ENCODE measurements at regions not wholly inside any gene's neighbourhood (a gene's known extent, or its start where the extent isn't known, plus 50 kb on each side); places are given as distances from the start of the nearest gene placed in this dataset.

DNA sequence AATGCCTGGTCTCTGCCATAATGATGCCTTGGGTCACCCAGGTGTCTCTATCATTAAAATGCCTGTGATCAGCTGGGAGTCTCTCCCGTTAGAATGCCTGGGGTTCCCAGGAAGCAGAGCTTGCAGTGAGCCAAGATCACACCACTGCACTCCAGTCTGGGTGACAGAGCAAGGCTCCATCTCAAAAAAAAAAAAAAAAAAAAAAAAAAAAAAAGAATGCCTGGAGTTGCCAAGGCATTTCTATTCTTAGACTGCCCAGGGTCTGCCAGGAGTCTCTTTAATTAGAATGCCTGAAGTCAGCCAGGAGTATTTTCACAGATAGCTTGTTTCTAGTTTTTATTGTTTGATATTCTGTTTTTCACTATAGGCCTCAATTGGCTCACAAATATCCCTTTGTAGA, 1552.5 kb downstream of the UQCRFS1 start:
- Histone ChIP-seq H3K4me2 (no peak overlapping the region), H3K27ac (no peak overlapping the region), H3K9me3 (peaks cover 25% of the 10 kb centered on the region), H3K4me1 (no peaks in the 10 kb centered on the region), H3K4me3 (no peak overlapping the region)
- DNase-seq (ENCODE audit: low read depth in 1 of 2, low spot score in 1 of 2), result no peak
- 4% methylated on average over 1 of the region's 1 CpG for WGBS (ENCODE audit: missing lambda C conversion rate)
- CTCF ChIA-PET, result no interaction called here
- FAIRE-seq, result no peak
- ATAC-seq, result no peak
- POLR2A ChIA-PET, result no interaction called here
- TF ChIP-seq CBX2 (IDR thresholded peaks at IDR 0.05; ENCODE audit: borderline replicate concordance, low read depth), result no peak
- TF ChIP-seq TFCP2L1 (CRISPR knock-in tag; IDR thresholded peaks at IDR 0.05), result no peak
- TF ChIP-seq HDAC2 (IDR thresholded peaks at IDR 0.05), result no peak
- no peak for TF ChIP-seq NR3C1 (IDR thresholded peaks at IDR 0.05)
- TF ChIP-seq JUN (IDR thresholded peaks at IDR 0.05), result no peak

DNA sequence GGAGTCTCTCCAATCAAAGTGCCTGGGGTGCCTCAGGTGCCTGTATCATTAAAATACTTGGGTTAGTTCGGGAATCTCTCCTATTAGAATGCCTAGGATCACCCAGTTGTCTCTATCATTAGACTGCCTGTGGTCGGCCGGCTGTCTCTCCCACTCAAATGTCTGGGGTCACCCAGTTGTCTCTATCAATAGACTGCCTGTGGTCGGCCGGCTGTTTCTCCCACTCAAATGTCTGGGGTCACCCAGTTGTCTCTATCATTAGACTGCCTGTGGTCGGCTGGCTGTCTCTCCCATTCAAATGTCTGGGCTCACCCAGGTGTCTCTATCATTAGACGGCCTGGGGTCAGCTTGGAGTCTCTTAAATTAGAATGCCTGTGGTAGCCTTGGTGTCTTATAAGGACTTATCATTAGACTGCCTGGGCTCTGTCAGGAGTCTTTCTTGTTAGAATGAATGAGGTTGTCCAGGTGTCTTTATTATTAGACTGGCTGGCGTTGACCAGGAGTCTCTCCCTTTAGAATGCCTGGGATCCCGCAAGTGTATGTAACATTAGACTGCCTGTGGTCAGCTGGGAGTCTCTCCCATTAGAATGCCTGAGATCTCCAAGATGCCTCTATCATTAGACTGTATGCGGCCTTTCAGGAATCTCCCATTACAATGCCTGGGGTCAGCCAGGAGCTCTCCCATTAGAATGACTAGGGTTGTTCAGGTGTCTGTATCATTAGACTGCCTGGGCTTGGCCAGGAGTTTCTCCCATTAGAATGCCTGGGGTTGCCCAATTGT, 1555.5 kb downstream of the UQCRFS1 start:
- Histone ChIP-seq H3K4me2 (no peak overlapping the region), H3K9me3 (peaks cover 30% of the 10 kb centered on the region), H3K4me1 (no peaks in the 10 kb centered on the region), H3K27ac (no peak overlapping the region), H3K4me3 (no peak overlapping the region)
- ChIA-PET POLR2A (no interaction called here), CTCF (no interaction called here)
- no peak for ATAC-seq
- DNase-seq (ENCODE audit: low read depth in 1 of 2, low spot score in 1 of 2), result no peak
- WGBS (ENCODE audit: missing lambda C conversion rate), result 11% methylated on average over 10 of the region's 10 CpGs
- no peak for TF ChIP-seq NFE2L2 (conservative IDR thresholded peaks at IDR 0.05; ENCODE audit: low read length)
- FAIRE-seq, result no peak

DNA sequence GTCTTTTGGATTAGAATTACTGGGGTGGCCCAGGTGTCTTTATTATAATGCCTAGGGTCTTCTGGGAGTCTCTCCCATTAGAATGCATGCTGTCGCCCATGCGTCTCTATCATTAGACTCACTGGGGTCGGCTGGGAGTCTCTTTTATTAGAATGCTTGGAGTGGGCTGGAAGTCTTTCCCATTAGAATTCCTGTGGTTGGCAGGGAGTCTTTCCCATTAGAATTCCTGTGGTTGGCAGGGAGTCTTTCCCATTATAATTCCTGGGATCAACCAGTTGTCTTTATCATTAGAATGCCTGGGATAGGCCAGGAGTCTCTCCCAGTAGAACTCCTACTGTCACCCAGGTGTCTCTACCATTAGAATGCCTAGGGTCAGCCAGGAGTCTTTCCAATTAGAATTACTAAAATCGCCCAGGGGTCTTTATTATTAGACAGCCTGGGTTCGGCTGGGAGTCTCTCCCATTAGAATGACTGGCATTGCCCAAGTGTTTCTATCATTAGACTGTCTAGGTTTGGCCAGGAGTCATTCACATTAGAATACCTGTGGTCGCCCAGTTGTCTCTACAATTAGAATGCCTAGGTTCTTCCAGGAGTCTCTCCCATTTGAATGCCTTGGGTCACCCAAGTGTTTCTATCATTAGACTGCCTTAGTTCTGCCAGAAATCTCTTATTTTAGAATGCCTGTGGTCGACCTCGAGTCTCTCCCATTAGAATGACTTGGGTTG, 1558.5 kb downstream of the UQCRFS1 start:
- TF ChIP-seq JUN (IDR thresholded peaks at IDR 0.05) (no peak), MAFK (IDR thresholded peaks at IDR 0.05; ENCODE audit: partially characterized antibody) (no peak), TP53 (CRISPR knock-in tag; IDR thresholded peaks at IDR 0.05) (no peak), RNF2 (IDR thresholded peaks at IDR 0.05; ENCODE audit: borderline replicate concordance, low read depth) (no peak)
- TF ChIP-seq, protein P1, sequence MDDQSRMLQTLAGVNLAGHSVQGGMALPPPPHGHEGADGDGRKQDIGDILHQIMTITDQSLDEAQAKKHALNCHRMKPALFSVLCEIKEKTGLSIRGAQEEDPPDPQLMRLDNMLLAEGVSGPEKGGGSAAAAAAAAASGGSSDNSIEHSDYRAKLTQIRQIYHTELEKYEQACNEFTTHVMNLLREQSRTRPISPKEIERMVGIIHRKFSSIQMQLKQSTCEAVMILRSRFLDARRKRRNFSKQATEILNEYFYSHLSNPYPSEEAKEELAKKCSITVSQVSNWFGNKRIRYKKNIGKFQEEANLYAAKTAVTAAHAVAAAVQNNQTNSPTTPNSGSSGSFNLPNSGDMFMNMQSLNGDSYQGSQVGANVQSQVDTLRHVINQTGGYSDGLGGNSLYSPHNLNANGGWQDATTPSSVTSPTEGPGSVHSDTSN (IDR thresholded peaks at IDR 0.05), result no peak
- TF ChIP-seq, protein P2, sequence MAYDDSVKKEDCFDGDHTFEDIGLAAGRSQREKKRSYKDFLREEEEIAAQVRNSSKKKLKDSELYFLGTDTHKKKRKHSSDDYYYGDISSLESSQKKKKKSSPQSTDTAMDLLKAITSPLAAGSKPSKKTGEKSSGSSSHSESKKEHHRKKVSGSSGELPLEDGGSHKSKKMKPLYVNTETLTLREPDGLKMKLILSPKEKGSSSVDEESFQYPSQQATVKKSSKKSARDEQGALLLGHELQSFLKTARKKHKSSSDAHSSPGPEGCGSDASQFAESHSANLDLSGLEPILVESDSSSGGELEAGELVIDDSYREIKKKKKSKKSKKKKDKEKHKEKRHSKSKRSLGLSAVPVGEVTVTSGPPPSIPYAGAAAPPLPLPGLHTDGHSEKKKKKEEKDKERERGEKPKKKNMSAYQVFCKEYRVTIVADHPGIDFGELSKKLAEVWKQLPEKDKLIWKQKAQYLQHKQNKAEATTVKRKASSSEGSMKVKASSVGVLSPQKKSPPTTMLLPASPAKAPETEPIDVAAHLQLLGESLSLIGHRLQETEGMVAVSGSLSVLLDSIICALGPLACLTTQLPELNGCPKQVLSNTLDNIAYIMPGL (CRISPR knock-in tag; IDR thresholded peaks at IDR 0.05; ENCODE audit: borderline replicate concordance), result no peak
- Histone ChIP-seq H3K4me3 (no peak overlapping the region), H3K4me1 (no peaks in the 10 kb centered on the region), H3K27ac (no peak overlapping the region), H3K9me3 (peaks cover 30% of the 10 kb centered on the region), H3K4me2 (no peak overlapping the region)
- WGBS (ENCODE audit: missing lambda C conversion rate), result 9% methylated on average over 8 of the region's 8 CpGs
- ChIA-PET POLR2A (no interaction called here), CTCF (no interaction called here)
- FAIRE-seq, result no peak
- DNase-seq (ENCODE audit: low read depth in 1 of 2, low spot score in 1 of 2), result no peak
- no peak for ATAC-seq

DNA sequence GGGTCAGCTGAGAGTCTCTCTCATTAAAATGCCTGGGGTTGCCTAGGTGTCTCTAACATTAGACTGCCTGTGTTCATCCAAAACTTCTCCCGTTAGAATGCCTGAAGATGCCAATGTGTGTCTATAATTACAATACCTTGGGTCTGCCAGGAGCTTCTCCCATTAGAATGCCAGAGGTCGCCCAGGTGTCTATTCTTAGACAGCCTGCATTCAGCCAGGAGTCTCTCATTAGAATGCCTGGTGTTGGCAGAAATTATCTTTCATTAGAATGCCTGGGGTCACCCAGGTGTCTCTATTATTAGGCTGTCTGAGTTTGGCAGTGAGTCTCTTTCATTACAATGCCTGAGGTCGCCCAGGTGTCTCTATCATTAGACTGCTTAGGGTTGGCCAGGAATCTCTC, 1560.2 kb downstream of the UQCRFS1 start:
- FAIRE-seq (no peak), DNase-seq (ENCODE audit: low read depth in 1 of 2, low spot score in 1 of 2) (no peak), ATAC-seq (no peak)
- 2% methylated on average over 3 of the region's 3 CpGs for whole genome bisulfite sequencing (ENCODE audit: missing lambda C conversion rate)
- Histone ChIP-seq H3K9me3 (peaks cover 39% of the 10 kb centered on the region), H3K4me1 (no peaks in the 10 kb centered on the region), H3K4me3 (no peak overlapping the region), H3K27ac (no peak overlapping the region), H3K4me2 (no peak overlapping the region)
- TF ChIP-seq SMC3 (IDR thresholded peaks at IDR 0.05), result no peak
- TF ChIP-seq, protein P3, sequence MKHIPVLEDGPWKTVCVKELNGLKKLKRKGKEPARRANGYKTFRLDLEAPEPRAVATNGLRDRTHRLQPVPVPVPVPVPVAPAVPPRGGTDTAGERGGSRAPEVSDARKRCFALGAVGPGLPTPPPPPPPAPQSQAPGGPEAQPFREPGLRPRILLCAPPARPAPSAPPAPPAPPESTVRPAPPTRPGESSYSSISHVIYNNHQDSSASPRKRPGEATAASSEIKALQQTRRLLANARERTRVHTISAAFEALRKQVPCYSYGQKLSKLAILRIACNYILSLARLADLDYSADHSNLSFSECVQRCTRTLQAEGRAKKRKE (CRISPR knock-in tag; IDR thresholded peaks at IDR 0.05; ENCODE audit: low read depth), result no peak
- TF ChIP-seq, protein P4, sequence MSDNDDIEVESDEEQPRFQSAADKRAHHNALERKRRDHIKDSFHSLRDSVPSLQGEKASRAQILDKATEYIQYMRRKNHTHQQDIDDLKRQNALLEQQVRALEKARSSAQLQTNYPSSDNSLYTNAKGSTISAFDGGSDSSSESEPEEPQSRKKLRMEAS (IDR thresholded peaks at IDR 0.05), result no peak
- TF ChIP-seq, protein P5, sequence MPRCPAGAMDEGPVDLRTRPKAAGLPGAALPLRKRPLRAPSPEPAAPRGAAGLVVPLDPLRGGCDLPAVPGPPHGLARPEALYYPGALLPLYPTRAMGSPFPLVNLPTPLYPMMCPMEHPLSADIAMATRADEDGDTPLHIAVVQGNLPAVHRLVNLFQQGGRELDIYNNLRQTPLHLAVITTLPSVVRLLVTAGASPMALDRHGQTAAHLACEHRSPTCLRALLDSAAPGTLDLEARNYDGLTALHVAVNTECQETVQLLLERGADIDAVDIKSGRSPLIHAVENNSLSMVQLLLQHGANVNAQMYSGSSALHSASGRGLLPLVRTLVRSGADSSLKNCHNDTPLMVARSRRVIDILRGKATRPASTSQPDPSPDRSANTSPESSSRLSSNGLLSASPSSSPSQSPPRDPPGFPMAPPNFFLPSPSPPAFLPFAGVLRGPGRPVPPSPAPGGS (IDR thresholded peaks at IDR 0.05), result no peak
- TF ChIP-seq TFCP2L1 (CRISPR knock-in tag; IDR thresholded peaks at IDR 0.05), result no peak
- TF ChIP-seq MAFK (IDR thresholded peaks at IDR 0.05; ENCODE audit: partially characterized antibody), result no peak
- TF ChIP-seq CHD2 (IDR thresholded peaks at IDR 0.05; ENCODE audit: low read length, partially characterized antibody), result no peak
- no peak for TF ChIP-seq KDM1A (IDR thresholded peaks at IDR 0.05; ENCODE audit: low read depth)
- no peak for TF ChIP-seq CBX8 (IDR thresholded peaks at IDR 0.05)
- CTCF ChIA-PET, result no interaction called here
- POLR2A ChIA-PET, result no interaction called here

Measured in A549 (cell line).